Natural killer cell treated with Interleukin-12 subunit alpha and Interleukin-12 subunit beta and Interleukin-15 and Interleukin-18, amount 100 ng/mL, for 72 hours (primary cell): ENCODE measurements at regions not wholly inside any gene's neighbourhood (a gene's known extent, or its start where the extent isn't known, plus 50 kb on each side); places are given as distances from the start of the nearest gene placed in this dataset.
A peak's percentile ranks its signal among the peaks of the same experiment; 100 is the strongest.
"Not testable (repeated sequence)": the region's sequence is repeated elsewhere in the genome, so short reads cannot be mapped to it uniquely, and the experiment has no call there.

Experiments
- ATAC-seq, 2 donors: fragments of 150-1000 bp; cut with Tn5 transposase in 1 of 2; sonication (Bioruptor Pico), chemical (Tn5 transposase) in 1 of 2; 2 replicates each; pipeline ENCODE4 v1.10.0; 2021
- DNase-seq: peaks from one replicate; pipeline ENCODE4 v3.0.0; 2022; ENCODE audit warnings: low spot score
- H3K27ac Mint-ChIP-seq, 2 donors: 1 replicate in 1 of 2; 2 replicates in 1 of 2; pipeline ENCODE4 v1.8.0; 2022; ENCODE audit warnings: mixed read lengths in 2 of 2, mild to moderate bottlenecking in 1 of 2, moderate library complexity in 1 of 2
- H3K27me3 Mint-ChIP-seq, 2 donors: 1 replicate in 1 of 2; 2 replicates in 1 of 2; pipeline ENCODE4 v1.8.0; 2022; ENCODE audit warnings: mixed read lengths in 2 of 2
- H3K36me3 Mint-ChIP-seq: one replicate; pipeline ENCODE4 v1.8.0; 2022; ENCODE audit warnings: mixed read lengths
- H3K4me1 Mint-ChIP-seq, 2 donors: 1 replicate in 1 of 2; 2 replicates in 1 of 2; pipeline ENCODE4 v1.8.0; 2022; ENCODE audit warnings: low read depth in 2 of 2, mixed read lengths in 2 of 2, mild to moderate bottlenecking in 1 of 2
- H3K4me3 Mint-ChIP-seq: one replicate; pipeline ENCODE4 v1.8.0; 2022; ENCODE audit warnings: mixed read lengths
- H3K9me3 Mint-ChIP-seq: 2 replicates; pipeline ENCODE4 v1.8.0; 2022; ENCODE audit warnings: mixed read lengths

- no peaks in the 10 kb centered on the region for H3K9me3 Mint-ChIP-seq
- H3K36me3 Mint-ChIP-seq, result no peaks in the 10 kb centered on the region
- ATAC-seq, result no peak
- no peak overlapping the region for H3K4me3 Mint-ChIP-seq
- DNase-seq, result no peak
- H3K27me3 Mint-ChIP-seq, result peaks cover 0 to 2% of the 10 kb centered on the region in 2 donors
- H3K27ac Mint-ChIP-seq, result no peak overlapping the region
- H3K4me1 Mint-ChIP-seq, result no peaks in the 10 kb centered on the region
These were observed 284.7 kb downstream of the ALDH8A1 start for GRCh38 chr6:134665029-134665723.

- DNase-seq (no peak), ATAC-seq (peak in 1 of 2 donors; percentile 45)
- Mint-ChIP-seq H3K4me3 (no peak overlapping the region), H3K4me1 (no peaks in the 10 kb centered on the region), H3K36me3 (no peaks in the 10 kb centered on the region), H3K27me3 (peaks cover 0 to 2% of the 10 kb centered on the region in 2 donors), H3K27ac (no peak overlapping the region), H3K9me3 (no peaks in the 10 kb centered on the region)
These were observed 285.9 kb downstream of the ALDH8A1 start for GRCh38 chr6:134663800-134664535.

DNA sequence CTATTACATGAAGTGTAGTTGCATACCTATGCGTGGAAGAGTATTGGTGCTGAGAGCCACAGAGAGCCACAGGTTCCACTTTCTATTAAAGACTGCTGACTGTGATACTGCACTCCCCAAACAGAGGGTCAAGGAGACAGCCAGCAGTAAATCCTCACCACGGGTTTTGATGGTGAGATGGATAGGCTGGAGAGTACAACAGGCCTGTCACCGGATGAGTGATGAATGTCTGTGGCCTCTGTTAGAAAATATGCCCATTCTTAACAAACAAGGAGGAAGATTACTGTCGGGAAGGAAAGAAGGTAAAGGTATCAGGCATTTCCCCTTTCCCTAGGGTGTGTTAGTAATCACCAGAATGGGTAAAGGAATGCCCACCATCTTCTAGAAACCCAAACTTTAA lies 286.5 kb downstream of the ALDH8A1 start:
- Mint-ChIP-seq H3K27ac (no peak overlapping the region), H3K9me3 (no peaks in the 10 kb centered on the region), H3K36me3 (no peaks in the 10 kb centered on the region), H3K4me1 (no peaks in the 10 kb centered on the region), H3K27me3 (peaks cover 0 to 2% of the 10 kb centered on the region in 2 donors), H3K4me3 (no peak overlapping the region)
- no peak for DNase-seq
- peak in 1 of 2 donors; percentile 36 for ATAC-seq

DNA sequence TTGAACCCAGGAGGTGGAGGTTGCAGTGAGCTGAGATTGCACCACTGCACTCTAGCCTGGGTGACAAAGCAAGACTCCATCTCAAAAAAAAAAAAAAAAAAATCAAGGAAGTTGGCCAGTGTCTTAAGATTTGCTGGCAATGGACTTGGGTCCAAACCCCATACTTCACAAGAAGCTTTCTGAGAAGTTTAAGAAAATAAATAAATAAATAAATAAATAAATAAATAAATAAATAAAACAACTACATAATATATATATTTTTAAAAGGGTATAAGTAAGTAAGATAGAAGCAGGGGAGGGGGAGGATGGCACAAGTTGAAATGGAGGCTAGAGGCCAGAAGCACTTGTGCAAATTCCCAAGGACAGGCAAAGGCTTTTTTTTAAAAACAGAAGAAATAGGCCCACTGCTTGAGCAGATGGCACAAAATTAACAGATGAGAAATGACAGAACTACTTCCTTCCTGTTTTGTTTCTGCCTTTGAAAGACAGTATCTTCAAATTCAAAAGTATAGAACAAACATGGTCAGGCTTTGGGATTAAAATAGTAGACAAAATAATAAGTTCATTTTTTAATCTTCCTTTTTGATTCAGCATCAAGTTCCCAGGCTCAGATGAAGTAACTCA lies 287.7 kb downstream of the ALDH8A1 start:
- Mint-ChIP-seq H3K9me3 (no peaks in the 10 kb centered on the region), H3K4me3 (no peak overlapping the region), H3K4me1 (no peaks in the 10 kb centered on the region), H3K36me3 (no peaks in the 10 kb centered on the region), H3K27ac (no peak overlapping the region), H3K27me3 (peaks cover 2 to 6% of the 10 kb centered on the region in 2 donors)
- ATAC-seq (no peak), DNase-seq (no peak)

DNA sequence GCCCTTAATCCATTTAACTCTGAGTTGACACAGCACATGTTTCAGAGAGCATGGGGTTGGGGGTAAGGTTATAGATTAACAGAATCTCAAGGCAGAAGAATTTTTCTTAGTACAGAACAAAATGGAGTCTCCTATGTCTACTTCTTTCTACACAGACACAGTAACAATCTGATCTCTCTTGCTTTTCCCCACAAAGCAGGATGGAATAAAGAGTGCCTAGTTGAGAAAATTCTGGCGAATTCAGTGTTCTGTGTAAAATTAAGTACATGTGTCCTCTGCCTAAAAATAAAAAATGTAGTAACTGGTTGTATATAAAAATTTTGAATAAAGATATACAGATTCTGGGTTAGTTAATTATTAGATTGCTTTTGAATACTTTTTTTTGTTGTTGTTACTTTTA lies 290.0 kb downstream of the ALDH8A1 start:
- not testable (repeated sequence) for DNase-seq, H3K4me1 Mint-ChIP-seq, H3K4me3 Mint-ChIP-seq, H3K27ac Mint-ChIP-seq, ATAC-seq, H3K36me3 Mint-ChIP-seq, H3K9me3 Mint-ChIP-seq
- H3K27me3 Mint-ChIP-seq, result peaks cover 9 to 22% of the 10 kb centered on the region in 2 donors

- no peak for DNase-seq
- no peaks in the 10 kb centered on the region for H3K4me1 Mint-ChIP-seq
- ATAC-seq, result no peak
- H3K27me3 Mint-ChIP-seq, result peaks cover 10 to 31% of the 10 kb centered on the region in 2 donors
- no peaks in the 10 kb centered on the region for H3K9me3 Mint-ChIP-seq
- no peak overlapping the region for H3K4me3 Mint-ChIP-seq
- H3K27ac Mint-ChIP-seq, result no peak overlapping the region
- no peaks in the 10 kb centered on the region for H3K36me3 Mint-ChIP-seq
These were observed 291.3 kb downstream of the ALDH8A1 start for GRCh38 chr6:134658596-134658995.

- DNase-seq (no peak), ATAC-seq (no peak)
- Mint-ChIP-seq H3K27me3 (peaks cover 10 to 31% of the 10 kb centered on the region in 2 donors), H3K4me1 (no peaks in the 10 kb centered on the region), H3K27ac (no peak overlapping the region), H3K4me3 (no peak overlapping the region), H3K36me3 (no peaks in the 10 kb centered on the region), H3K9me3 (no peaks in the 10 kb centered on the region)
These were observed 292.0 kb downstream of the ALDH8A1 start for GRCh38 chr6:134657751-134658527.

DNA sequence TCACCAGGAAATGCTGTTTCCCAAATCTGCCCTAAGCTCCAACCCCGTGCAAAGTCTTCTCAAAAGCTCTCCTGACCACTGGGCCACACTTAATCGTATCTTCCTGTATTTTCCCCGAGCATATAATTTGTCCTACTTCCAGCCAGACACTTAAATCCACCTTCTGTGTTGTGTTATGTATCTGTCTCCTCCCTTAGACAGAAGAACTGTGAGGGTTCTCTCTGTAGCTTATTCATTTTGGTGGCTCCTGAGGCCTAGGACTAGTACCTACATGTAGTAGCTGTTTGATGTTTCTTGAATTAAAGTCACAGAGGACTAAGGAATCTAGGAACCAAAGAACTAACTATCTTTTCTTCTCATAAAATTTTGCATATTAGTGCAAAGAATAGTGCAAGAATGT lies 292.6 kb downstream of the ALDH8A1 start:
- no peak for ATAC-seq
- no peak for DNase-seq

GRCh38 chr6:134654751-134655150 lies 295.1 kb downstream of the ALDH8A1 start:
- peaks cover 18 to 50% of the 10 kb centered on the region in 2 donors for H3K27me3 Mint-ChIP-seq
- H3K4me1 Mint-ChIP-seq, result no peaks in the 10 kb centered on the region
- ATAC-seq, result no peak
- no peaks in the 10 kb centered on the region for H3K36me3 Mint-ChIP-seq
- H3K27ac Mint-ChIP-seq, result no peak overlapping the region
- no peak overlapping the region for H3K4me3 Mint-ChIP-seq
- no peaks in the 10 kb centered on the region for H3K9me3 Mint-ChIP-seq
- DNase-seq, result no peak

More for the DNA sequence above, 292.6 kb downstream of the ALDH8A1 start:
- peaks cover 10 to 31% of the 10 kb centered on the region in 2 donors for H3K27me3 Mint-ChIP-seq
- no peaks in the 10 kb centered on the region for H3K36me3 Mint-ChIP-seq
- H3K9me3 Mint-ChIP-seq, result no peaks in the 10 kb centered on the region
- H3K4me3 Mint-ChIP-seq, result no peak overlapping the region
- no peak overlapping the region for H3K27ac Mint-ChIP-seq
- H3K4me1 Mint-ChIP-seq, result no peaks in the 10 kb centered on the region

DNA sequence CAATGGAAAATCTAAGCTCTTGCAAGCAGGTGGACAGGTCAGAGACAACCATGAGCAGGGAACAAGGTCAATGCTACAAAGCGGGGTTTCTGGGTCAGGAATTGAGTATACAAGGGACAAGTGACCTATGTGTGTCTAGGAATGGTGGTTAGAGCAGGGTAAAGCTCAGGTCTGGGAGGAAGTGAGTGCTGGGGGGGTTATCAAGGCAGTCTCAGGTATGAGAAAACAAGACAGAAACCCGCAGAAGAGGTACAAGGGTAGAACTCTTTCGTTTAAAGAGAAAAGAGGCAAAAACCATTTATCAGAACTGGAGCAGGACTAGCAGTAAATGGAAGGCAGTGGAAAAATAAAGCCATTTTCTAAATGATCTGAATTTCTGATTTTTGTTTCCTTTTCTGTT lies 298.4 kb downstream of the ALDH8A1 start:
- H3K27ac Mint-ChIP-seq, result no peak overlapping the region

DNA sequence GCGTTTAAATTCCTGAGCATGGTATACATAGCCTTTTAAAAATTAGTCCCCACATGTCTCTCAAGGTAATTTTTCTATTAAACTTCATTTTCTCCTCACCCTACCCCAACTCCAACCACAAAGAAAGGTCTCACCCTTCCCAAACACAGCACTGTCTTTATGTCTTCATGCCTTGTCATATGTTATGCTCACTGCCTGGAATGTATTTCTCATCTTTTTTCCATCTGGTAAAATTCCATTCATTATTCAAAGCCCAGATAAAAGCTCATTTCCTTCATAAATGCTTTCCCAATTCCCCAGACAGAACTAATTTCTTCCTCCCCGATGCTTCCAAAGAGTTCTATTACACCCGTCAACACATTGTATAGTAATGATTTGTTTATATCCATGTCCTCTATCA lies 302.0 kb downstream of the ALDH8A1 start:
- ATAC-seq (no peak), DNase-seq (no peak)
- Mint-ChIP-seq H3K36me3 (no peaks in the 10 kb centered on the region), H3K27ac (no peak overlapping the region), H3K4me1 (no peaks in the 10 kb centered on the region), H3K27me3 (peaks cover 18 to 35% of the 10 kb centered on the region in 2 donors), H3K4me3 (no peak overlapping the region), H3K9me3 (no peaks in the 10 kb centered on the region)

More for the DNA sequence above, 298.4 kb downstream of the ALDH8A1 start:
- DNase-seq, result no peak
- ATAC-seq, result no peak
- H3K27me3 Mint-ChIP-seq, result peaks cover 23 to 49% of the 10 kb centered on the region in 2 donors
- H3K4me3 Mint-ChIP-seq, result no peak overlapping the region
- no peaks in the 10 kb centered on the region for H3K4me1 Mint-ChIP-seq
- no peaks in the 10 kb centered on the region for H3K36me3 Mint-ChIP-seq
- H3K9me3 Mint-ChIP-seq, result no peaks in the 10 kb centered on the region

GRCh38 chr6:134642819-134643218 lies 307.1 kb downstream of the ALDH8A1 start:
- ATAC-seq (no peak), DNase-seq (no peak)
- Mint-ChIP-seq H3K9me3 (no peaks in the 10 kb centered on the region), H3K27ac (no peak overlapping the region), H3K4me3 (no peak overlapping the region), H3K27me3 (peaks cover 12 to 22% of the 10 kb centered on the region in 2 donors), H3K4me1 (peaks cover 0 to 6% of the 10 kb centered on the region in 2 donors), H3K36me3 (no peaks in the 10 kb centered on the region)

GRCh38 chr6:134642279-134642678 lies 307.6 kb downstream of the ALDH8A1 start:
- Mint-ChIP-seq H3K4me3 (no peak overlapping the region), H3K9me3 (no peaks in the 10 kb centered on the region), H3K27me3 (peaks cover 9 to 19% of the 10 kb centered on the region in 2 donors), H3K27ac (no peak overlapping the region), H3K4me1 (peaks cover 0 to 6% of the 10 kb centered on the region in 2 donors), H3K36me3 (no peaks in the 10 kb centered on the region)
- ATAC-seq, result no peak
- DNase-seq, result no peak
